Adrenal gland (tissue), 5 donors: ENCODE measurements at regions not wholly inside any gene's neighbourhood (a gene's known extent, or its start where the extent isn't known, plus 50 kb on each side); places are given as distances from the start of the nearest gene placed in this dataset.

Experiments used
- POLR2A ChIP-seq, 2 donors: fragments of 450-650 bp; IDR thresholded peaks; one replicate each; pipeline ENCODE4 v1.6.1; 2017; ENCODE audit warnings: antibody characterized with exemption in 2 of 2, mild to moderate bottlenecking in 2 of 2, moderate library complexity in 1 of 2
- TF ChIP-seq, protein P1 (sequence below), 6 experiments: fragments of 450-650 bp in 4 of 6; fragments of 200-600 bp in 2 of 6; sonication (generic) in 1 of 6; IDR thresholded peaks; 1 replicate in 5 of 6; 2 replicates in 1 of 6; pipeline versions ENCODE4 v1.5.1 to v1.8.0; 2016 to 2021; ENCODE audit warnings: antibody characterized with exemption in 6 of 6, mild to moderate bottlenecking in 2 of 6, moderate library complexity in 1 of 6
- donor health status: DM: no; HTN: no; CAD: no.

DNA sequence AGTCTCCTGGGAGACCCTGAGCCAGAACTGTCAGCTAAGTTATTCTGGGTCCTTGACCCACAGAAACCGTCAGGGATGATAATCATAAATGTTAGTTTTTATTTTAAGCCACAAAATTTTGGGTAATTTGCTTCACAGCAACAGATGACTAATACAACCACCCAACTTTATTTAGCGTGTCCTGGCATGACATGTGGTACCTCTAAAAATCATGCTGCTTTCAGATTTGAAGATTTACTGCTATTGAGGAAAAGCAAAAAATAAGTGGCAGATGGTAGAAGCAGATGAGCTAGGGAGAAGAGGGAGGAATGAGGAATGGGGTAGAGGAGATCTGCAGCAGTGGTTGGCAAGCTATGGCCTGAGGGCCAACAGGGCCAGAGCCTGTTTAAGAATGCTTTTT is 90.4 kb downstream of the TMEM100 start:
- TF ChIP-seq, protein P1, sequence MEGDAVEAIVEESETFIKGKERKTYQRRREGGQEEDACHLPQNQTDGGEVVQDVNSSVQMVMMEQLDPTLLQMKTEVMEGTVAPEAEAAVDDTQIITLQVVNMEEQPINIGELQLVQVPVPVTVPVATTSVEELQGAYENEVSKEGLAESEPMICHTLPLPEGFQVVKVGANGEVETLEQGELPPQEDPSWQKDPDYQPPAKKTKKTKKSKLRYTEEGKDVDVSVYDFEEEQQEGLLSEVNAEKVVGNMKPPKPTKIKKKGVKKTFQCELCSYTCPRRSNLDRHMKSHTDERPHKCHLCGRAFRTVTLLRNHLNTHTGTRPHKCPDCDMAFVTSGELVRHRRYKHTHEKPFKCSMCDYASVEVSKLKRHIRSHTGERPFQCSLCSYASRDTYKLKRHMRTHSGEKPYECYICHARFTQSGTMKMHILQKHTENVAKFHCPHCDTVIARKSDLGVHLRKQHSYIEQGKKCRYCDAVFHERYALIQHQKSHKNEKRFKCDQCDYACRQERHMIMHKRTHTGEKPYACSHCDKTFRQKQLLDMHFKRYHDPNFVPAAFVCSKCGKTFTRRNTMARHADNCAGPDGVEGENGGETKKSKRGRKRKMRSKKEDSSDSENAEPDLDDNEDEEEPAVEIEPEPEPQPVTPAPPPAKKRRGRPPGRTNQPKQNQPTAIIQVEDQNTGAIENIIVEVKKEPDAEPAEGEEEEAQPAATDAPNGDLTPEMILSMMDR (IDR thresholded peaks at IDR 0.05), result no peak
- no peak for TF ChIP-seq POLR2A (IDR thresholded peaks at IDR 0.05)
